ENCODE measurements at regions not wholly inside any gene's neighbourhood (a gene's known extent, or its start where the extent isn't known, plus 50 kb on each side); places are given as distances from the start of the nearest gene placed in this dataset.

DNA sequence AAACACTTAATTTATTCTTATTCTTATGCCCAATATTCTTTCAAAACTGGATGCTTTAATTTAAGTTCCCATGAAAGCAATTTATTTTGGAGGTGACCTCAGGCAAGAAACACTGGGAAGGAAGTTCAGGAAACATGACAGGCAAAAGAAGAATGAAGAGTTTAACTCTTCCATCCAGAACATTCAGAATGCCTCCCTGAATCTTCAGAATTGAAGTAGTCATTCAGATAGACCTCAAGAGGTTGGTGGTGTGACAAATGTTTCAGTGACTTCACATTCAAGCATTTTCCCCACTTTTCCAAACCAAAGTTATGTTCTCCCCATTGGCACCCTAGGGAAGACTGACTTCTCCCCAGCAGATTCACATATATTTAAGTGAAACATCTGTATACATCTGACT, 110.5 kb downstream of the HAO1 start:
- H2BK15ac ChIP-seq (ENCODE audit: low read depth, low read length): no peak overlapping the region
- H3K27ac ChIP-seq (ENCODE audit: insufficient read depth, low read length): no peak overlapping the region
- no peaks in the 10 kb centered on the region for H3K4me1 ChIP-seq (ENCODE audit: control insufficient read depth, insufficient read depth, low read length)
- no peak overlapping the region for H3K4me2 ChIP-seq (ENCODE audit: low read depth, low read length)
- intact Hi-C loops (cut with micrococcal nuclease): no loop called here
- H2AK5ac ChIP-seq (ENCODE audit: low read depth, low read length): no peak overlapping the region
- no peak overlapping the region for H3K18ac ChIP-seq (ENCODE audit: low read depth, low read length)
- H2BK20ac ChIP-seq (ENCODE audit: low read depth, low read length): no peak overlapping the region
- H2AFZ ChIP-seq (replicated peaks; ENCODE audit: low read length, poor library complexity): no peak overlapping the region
- H2AK9ac ChIP-seq (replicated peaks; ENCODE audit: low read depth, low read length, poor library complexity): no peak overlapping the region
- H3K4me3 ChIP-seq (ENCODE audit: insufficient read depth, low read depth, low read length): no peak overlapping the region
- H3K23ac ChIP-seq (ENCODE audit: low read depth, low read length): no peak overlapping the region
- no peak overlapping the region for H4K8ac ChIP-seq (ENCODE audit: low read depth in 2 of 2, low read length in 2 of 2)
- no peaks in the 10 kb centered on the region for H3K79me1 ChIP-seq (ENCODE audit: low read depth in 1 of 2, low read length in 2 of 2)
- TF ChIP-seq POLR2A (IDR thresholded peaks at IDR 0.05; ENCODE audit: low read depth, low read length) (no peak), MAFK (IDR thresholded peaks at IDR 0.05; ENCODE audit: low read depth, low read length) (no peak), NFE2L2 (IDR thresholded peaks at IDR 0.05; ENCODE audit: low read depth, low read length) (no peak), RCOR1 (IDR thresholded peaks at IDR 0.05; ENCODE audit: insufficient replicate concordance, low read length) (no peak), FOS (IDR thresholded peaks at IDR 0.05; ENCODE audit: low read depth, low read length) (no peak), MXI1 (IDR thresholded peaks at IDR 0.05; ENCODE audit: borderline replicate concordance, low read depth, low read length) (no peak), RAD21 (IDR thresholded peaks at IDR 0.05; ENCODE audit: low read length) (no peak), SMC3 (IDR thresholded peaks at IDR 0.05; ENCODE audit: low read depth, low read length) (no peak), CEBPB (IDR thresholded peaks at IDR 0.05; ENCODE audit: low read depth, low read length) (no peak), BHLHE40 (IDR thresholded peaks at IDR 0.05; ENCODE audit: low read depth, low read length) (no peak), CHD1 (IDR thresholded peaks at IDR 0.05; ENCODE audit: low read depth, low read length) (no peak), MAZ (IDR thresholded peaks at IDR 0.05; ENCODE audit: borderline replicate concordance, low read depth, low read length) (no peak), RFX5 (IDR thresholded peaks at IDR 0.05; ENCODE audit: low read depth, low read length) (no peak)
- TF ChIP-seq, protein P1, sequence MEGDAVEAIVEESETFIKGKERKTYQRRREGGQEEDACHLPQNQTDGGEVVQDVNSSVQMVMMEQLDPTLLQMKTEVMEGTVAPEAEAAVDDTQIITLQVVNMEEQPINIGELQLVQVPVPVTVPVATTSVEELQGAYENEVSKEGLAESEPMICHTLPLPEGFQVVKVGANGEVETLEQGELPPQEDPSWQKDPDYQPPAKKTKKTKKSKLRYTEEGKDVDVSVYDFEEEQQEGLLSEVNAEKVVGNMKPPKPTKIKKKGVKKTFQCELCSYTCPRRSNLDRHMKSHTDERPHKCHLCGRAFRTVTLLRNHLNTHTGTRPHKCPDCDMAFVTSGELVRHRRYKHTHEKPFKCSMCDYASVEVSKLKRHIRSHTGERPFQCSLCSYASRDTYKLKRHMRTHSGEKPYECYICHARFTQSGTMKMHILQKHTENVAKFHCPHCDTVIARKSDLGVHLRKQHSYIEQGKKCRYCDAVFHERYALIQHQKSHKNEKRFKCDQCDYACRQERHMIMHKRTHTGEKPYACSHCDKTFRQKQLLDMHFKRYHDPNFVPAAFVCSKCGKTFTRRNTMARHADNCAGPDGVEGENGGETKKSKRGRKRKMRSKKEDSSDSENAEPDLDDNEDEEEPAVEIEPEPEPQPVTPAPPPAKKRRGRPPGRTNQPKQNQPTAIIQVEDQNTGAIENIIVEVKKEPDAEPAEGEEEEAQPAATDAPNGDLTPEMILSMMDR (conservative IDR thresholded peaks at IDR 0.05; ENCODE audit: low read depth, low read length): no peak
- TF ChIP-seq, protein P2, sequence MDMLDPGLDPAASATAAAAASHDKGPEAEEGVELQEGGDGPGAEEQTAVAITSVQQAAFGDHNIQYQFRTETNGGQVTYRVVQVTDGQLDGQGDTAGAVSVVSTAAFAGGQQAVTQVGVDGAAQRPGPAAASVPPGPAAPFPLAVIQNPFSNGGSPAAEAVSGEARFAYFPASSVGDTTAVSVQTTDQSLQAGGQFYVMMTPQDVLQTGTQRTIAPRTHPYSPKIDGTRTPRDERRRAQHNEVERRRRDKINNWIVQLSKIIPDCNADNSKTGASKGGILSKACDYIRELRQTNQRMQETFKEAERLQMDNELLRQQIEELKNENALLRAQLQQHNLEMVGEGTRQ (IDR thresholded peaks at IDR 0.05; ENCODE audit: low read depth, low read length): no peak
- TF ChIP-seq, protein P3, sequence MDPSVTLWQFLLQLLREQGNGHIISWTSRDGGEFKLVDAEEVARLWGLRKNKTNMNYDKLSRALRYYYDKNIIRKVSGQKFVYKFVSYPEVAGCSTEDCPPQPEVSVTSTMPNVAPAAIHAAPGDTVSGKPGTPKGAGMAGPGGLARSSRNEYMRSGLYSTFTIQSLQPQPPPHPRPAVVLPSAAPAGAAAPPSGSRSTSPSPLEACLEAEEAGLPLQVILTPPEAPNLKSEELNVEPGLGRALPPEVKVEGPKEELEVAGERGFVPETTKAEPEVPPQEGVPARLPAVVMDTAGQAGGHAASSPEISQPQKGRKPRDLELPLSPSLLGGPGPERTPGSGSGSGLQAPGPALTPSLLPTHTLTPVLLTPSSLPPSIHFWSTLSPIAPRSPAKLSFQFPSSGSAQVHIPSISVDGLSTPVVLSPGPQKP (IDR thresholded peaks at IDR 0.05; ENCODE audit: borderline replicate concordance, low read depth, low read length): no peak
- DNase-seq (no peak), ATAC-seq (ENCODE audit: low read depth) (no peak)
- no peak overlapping the region for H2BK5ac ChIP-seq (ENCODE audit: low read depth, low read length, poor library complexity, severe bottlenecking)
- no peak overlapping the region for H2BK120ac ChIP-seq (ENCODE audit: low read depth, low read length)
- H4K5ac ChIP-seq (ENCODE audit: low read depth, low read length): no peak overlapping the region
- H3K4ac ChIP-seq (ENCODE audit: low read depth, low read length): no peak overlapping the region
- POLR2A ChIA-PET (ENCODE audit: unreplicated experiment): no interaction called here
- no peaks in the 10 kb centered on the region for H3K36me3 ChIP-seq (ENCODE audit: control insufficient read depth, insufficient read depth, low read length)
- no peak overlapping the region for H4K91ac ChIP-seq (ENCODE audit: insufficient read depth, low read depth, low read length)
- no peaks in the 10 kb centered on the region for H3K9me3 ChIP-seq (ENCODE audit: control insufficient read depth, insufficient read depth, low read length)
- dilution Hi-C loops (cut with HindIII; ENCODE audit: low sequenced_read_pairs, unreplicated experiment): no loop called here
- no peaks in the 10 kb centered on the region for H3K9me1 ChIP-seq (ENCODE audit: insufficient read depth, low read length)
- H3K9ac ChIP-seq (ENCODE audit: low read depth, low read length): no peak overlapping the region
- no TSS peak for BruUV-seq (replicated peaks)
- CTCF ChIA-PET: no interaction called here
- no peak overlapping the region for H3K14ac ChIP-seq (replicated peaks; ENCODE audit: low read depth, low read length)
- in situ Hi-C loops (cut with MboI; ENCODE audit: low sequenced_read_pairs): no loop called here
- H3K56ac ChIP-seq (ENCODE audit: extremely low read depth, insufficient read depth, low read length): no peak overlapping the region
- no peaks in the 10 kb centered on the region for H3K27me3 ChIP-seq (ENCODE audit: control insufficient read depth, insufficient read depth, low read length)
- H4K20me1 ChIP-seq (ENCODE audit: insufficient read depth, low read length): no peaks in the 10 kb centered on the region
